Kidney (tissue), 13 donors: ENCODE measurements at regions not wholly inside any gene's neighbourhood (a gene's known extent, or its start where the extent isn't known, plus 50 kb on each side); places are given as distances from the start of the nearest gene placed in this dataset.

Source experiments
- DNase-seq, 5 donors: peaks; one replicate each; pipeline ENCODE4 v3.0.0-alpha.2; 2013 to 2020
- FAIRE-seq: peaks from 2 replicates; lab custom pipeline; 2012; peaks lifted over from hg19 to GRCh38; lab: Jason Lieb, UNC
- H3K27ac ChIP-seq, 2 donors: one replicate each; pipeline ENCODE4 v1.7.0; 2013; ENCODE audit warnings: low read depth in 2 of 2, low read length in 2 of 2, inconsistent platforms in 1 of 2
- H3K27me3 ChIP-seq: one replicate; pipeline ENCODE4 v1.7.1; 2013; ENCODE audit warnings: low read length, inconsistent platforms; ENCODE audit not compliant: control insufficient read depth, insufficient read depth
- H3K36me3 ChIP-seq, 3 donors: one replicate each; pipeline versions ENCODE4 v1.7.0 to v1.7.1; 2013; ENCODE audit warnings: low read length in 3 of 3, control low read depth in 1 of 3, inconsistent platforms in 1 of 3; ENCODE audit not compliant: insufficient read depth in 3 of 3, control insufficient read depth in 2 of 3
- H3K4me1 ChIP-seq, 3 donors: one replicate each; pipeline versions ENCODE4 v1.7.0 to v1.7.1; 2013; ENCODE audit warnings: low read length in 3 of 3, inconsistent platforms in 1 of 3, low read depth in 1 of 3; ENCODE audit not compliant: control insufficient read depth in 2 of 3, insufficient read depth in 2 of 3
- H3K4me3 ChIP-seq, 3 donors: one replicate each; pipeline versions ENCODE4 v1.7.0 to v1.8.1; 2013; ENCODE audit warnings: low read length in 3 of 3, control low read depth in 1 of 3, inconsistent platforms in 1 of 3
- H3K9ac ChIP-seq, 3 donors: one replicate each; pipeline versions ENCODE4 v1.7.0 to v1.7.1; 2013; ENCODE audit warnings: low read length in 3 of 3, control low read depth in 1 of 3, inconsistent platforms in 1 of 3
- H3K9me3 ChIP-seq, 3 donors: one replicate each; pipeline versions ENCODE4 v1.7.0 to v1.7.1; 2013; ENCODE audit warnings: low read length in 3 of 3, control low read depth in 1 of 3, inconsistent platforms in 1 of 3; ENCODE audit not compliant: control insufficient read depth in 2 of 3, insufficient read depth in 1 of 3
- intact Hi-C: fragments of 100-400 bp; cut with DNase I; formaldehyde crosslinking; loops from one replicate; pipeline ENCODE4 v1.11.1; 2022
- TF ChIP-seq, protein P1 (sequence below): IDR thresholded peaks from 3 replicates; pipeline ENCODE4 v1.5.1; 2012; ENCODE audit warnings: mild to moderate bottlenecking, moderate library complexity, borderline replicate concordance; ENCODE audit not compliant: insufficient read depth; ENCODE audit errors: extremely low read depth
- donor health status: control.
- donor health status: control.
- donor health status: control.
- donor health status: control.
- donor health status: control.
- donor health status: DM: yes; HTN: yes; CAD: no.
- donor health status: Normal renal cell carcinoma (clear cell type).

DNA sequence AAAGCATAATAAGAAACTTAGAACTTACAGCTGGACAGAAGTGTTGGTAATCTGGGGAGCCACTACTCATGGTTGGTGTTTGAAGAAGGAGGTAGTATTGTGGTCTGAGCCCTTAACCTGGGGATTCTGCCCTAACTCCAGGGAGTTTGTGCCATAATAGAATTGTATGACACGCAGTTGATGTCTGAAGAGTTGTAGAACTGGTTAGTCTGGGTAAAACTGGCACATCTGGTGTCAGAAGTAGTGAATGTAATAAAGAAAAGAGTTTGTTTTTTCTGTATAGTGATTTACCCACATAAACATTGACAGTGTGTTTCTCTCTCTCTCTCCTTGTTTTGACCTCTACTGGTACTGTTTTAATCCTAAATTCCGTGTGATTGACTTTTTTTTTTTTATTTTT lies 448.1 kb upstream of the SEMA3D start:
- no peaks in the 10 kb centered on the region for H3K4me1 ChIP-seq
- H3K9me3 ChIP-seq, result no peaks in the 10 kb centered on the region
- no peak overlapping the region for H3K27ac ChIP-seq
- FAIRE-seq (no peak), DNase-seq (no peak)
- intact Hi-C loops, result no loop called here
- TF ChIP-seq, protein P1, sequence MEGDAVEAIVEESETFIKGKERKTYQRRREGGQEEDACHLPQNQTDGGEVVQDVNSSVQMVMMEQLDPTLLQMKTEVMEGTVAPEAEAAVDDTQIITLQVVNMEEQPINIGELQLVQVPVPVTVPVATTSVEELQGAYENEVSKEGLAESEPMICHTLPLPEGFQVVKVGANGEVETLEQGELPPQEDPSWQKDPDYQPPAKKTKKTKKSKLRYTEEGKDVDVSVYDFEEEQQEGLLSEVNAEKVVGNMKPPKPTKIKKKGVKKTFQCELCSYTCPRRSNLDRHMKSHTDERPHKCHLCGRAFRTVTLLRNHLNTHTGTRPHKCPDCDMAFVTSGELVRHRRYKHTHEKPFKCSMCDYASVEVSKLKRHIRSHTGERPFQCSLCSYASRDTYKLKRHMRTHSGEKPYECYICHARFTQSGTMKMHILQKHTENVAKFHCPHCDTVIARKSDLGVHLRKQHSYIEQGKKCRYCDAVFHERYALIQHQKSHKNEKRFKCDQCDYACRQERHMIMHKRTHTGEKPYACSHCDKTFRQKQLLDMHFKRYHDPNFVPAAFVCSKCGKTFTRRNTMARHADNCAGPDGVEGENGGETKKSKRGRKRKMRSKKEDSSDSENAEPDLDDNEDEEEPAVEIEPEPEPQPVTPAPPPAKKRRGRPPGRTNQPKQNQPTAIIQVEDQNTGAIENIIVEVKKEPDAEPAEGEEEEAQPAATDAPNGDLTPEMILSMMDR, result no peak
- H3K36me3 ChIP-seq, result no peaks in the 10 kb centered on the region
- H3K9ac ChIP-seq, result no peak overlapping the region
- no peaks in the 10 kb centered on the region for H3K27me3 ChIP-seq
- H3K4me3 ChIP-seq, result no peak overlapping the region

DNA sequence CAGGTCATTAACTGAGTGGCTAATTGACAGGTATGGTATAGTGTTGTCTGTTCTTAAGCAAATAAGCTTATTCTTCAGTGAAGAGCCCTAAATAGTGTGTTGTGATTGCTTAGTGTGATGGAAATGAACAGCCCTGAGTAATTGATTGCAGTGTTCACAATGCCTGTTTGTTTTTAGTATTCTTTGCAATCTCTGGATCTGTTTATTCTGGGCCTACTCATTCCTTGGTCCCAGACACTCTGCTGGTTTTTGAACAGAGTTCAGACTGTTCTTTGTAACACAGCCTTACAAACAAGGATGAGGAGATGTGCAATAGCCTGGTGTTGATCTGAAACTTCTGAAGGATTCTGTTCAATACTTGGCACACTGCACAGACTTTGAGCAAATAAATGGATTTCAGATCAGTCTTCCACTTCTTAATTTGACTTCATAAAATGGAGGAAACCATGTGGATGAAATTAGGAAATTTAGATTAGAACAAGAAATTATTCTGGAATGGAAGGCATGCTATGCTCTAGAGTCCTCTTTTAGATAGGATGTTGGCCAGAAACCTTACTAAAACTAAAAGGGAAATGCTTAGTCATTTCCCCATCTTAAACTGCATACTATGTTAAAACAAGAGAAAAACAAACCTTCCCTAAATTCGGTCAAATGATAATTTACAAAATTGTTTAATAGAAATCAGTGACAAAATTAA lies 444.2 kb upstream of the SEMA3D start:
- no peaks in the 10 kb centered on the region for H3K4me1 ChIP-seq
- TF ChIP-seq, protein P1, result no peak
- no peak for DNase-seq
- no peak overlapping the region for H3K4me3 ChIP-seq
- H3K36me3 ChIP-seq, result no peaks in the 10 kb centered on the region
- no peak overlapping the region for H3K9ac ChIP-seq
- no peaks in the 10 kb centered on the region for H3K27me3 ChIP-seq
- no peak overlapping the region for H3K27ac ChIP-seq
- H3K9me3 ChIP-seq, result no peaks in the 10 kb centered on the region
- peak; percentile 35 for FAIRE-seq
- intact Hi-C loops, result no loop called here

DNA sequence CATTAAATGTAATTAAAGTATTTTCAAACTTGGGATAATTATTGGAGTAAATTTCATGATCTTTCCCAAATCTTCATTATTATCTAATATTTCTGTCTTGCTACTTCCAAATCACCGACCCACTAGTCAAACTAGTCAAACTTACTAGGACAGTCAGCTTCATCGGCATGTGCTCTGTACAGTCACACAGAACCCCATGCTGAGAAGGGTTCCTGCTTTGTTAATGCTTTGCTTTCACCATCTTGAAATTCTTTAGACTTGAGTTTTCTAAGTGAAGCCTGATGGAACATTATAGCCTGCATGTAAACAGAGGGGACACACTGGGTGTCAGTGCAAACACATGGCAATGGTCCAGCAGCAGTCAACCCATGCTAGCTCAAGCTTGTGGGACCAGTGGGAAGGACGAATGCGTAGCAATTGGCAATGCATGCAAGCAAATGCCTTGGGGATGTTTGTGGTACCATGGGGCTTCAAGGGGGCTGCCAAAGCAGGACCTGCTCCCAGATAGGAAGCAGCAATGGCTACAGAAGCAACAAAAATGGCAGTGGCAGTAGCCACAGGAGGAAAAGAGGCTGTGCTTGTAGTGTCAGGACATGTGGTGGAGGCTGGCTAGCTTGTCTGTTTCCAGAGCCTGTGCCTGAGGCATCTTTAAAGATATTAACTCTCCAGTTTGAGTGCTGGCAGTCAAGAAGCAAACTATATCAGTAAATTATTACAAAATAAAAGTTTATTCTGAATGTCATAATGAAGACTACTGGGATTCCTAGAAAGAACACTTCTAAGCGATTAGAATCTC lies 441.1 kb upstream of the SEMA3D start:
- Histone ChIP-seq H3K36me3 (no peaks in the 10 kb centered on the region), H3K9me3 (no peaks in the 10 kb centered on the region), H3K9ac (no peak overlapping the region), H3K27ac (no peak overlapping the region), H3K27me3 (no peaks in the 10 kb centered on the region), H3K4me1 (no peaks in the 10 kb centered on the region), H3K4me3 (no peak overlapping the region)
- FAIRE-seq (no peak), DNase-seq (no peak)
- intact Hi-C loops, result no loop called here
- TF ChIP-seq, protein P1, result no peak
